NCI-H146 (cell line): ENCODE measurements at regions not wholly inside any gene's neighbourhood (a gene's known extent, or its start where the extent isn't known, plus 50 kb on each side); places are given as distances from the start of the nearest gene placed in this dataset.
A peak's percentile ranks its signal among the peaks of the same experiment; 100 is the strongest.

ENCODE experiments used
- DNase-seq: peaks from one replicate; lab custom pipeline; 2025; lab: John Stamatoyannopoulos, UW

DNA sequence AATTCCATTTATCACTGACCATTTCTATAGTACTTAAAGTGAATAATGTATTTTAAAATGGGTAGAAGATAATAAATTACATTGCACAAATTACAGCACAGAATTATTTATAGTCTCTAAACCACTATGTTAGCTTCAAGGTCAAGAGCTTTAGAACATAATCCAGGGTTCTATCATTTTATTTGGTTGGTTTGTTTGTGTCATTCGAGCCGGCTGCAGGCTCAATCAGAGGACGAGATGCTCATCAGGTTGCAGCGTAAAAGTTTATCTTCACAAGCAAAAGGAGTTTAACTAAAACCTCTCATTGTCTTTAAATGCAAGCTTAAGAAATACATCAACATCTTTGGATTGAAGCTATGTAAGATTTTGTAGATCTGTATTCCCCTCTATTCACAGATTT lies 523.8 kb downstream of the EFNA5 start:
- no peak for DNase-seq

GRCh38 chr5:107135391-107135790 lies 535.3 kb downstream of the EFNA5 start:
- no peak for DNase-seq

GRCh38 chr5:107134931-107135330 lies 535.8 kb downstream of the EFNA5 start:
- no peak for DNase-seq

GRCh38 chr5:107129051-107129450 lies 541.7 kb downstream of the EFNA5 start:
- DNase-seq: no peak

GRCh38 chr5:107127878-107128277 lies 542.9 kb downstream of the EFNA5 start:
- no peak for DNase-seq

GRCh38 chr5:107126341-107126740 lies 544.4 kb downstream of the EFNA5 start:
- no peak for DNase-seq

DNA sequence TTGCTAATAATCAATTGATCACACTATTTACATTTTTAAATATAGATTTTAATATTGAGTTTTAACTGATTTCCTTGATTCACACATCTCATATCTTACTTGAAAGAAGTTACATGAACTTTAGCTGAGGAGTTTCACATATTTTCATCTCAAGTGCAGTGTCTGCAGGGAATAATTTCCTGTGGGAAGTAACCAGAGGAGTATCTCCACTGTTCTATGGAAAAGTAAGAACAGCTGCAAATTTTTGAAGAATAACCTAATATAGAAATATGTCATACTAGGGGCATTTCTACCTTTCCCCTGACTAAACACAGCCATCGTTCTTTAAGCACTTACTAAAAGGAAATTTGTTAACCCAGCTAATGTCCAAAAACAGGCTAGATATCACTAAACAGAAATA lies 546.4 kb downstream of the EFNA5 start:
- no peak for DNase-seq

DNA sequence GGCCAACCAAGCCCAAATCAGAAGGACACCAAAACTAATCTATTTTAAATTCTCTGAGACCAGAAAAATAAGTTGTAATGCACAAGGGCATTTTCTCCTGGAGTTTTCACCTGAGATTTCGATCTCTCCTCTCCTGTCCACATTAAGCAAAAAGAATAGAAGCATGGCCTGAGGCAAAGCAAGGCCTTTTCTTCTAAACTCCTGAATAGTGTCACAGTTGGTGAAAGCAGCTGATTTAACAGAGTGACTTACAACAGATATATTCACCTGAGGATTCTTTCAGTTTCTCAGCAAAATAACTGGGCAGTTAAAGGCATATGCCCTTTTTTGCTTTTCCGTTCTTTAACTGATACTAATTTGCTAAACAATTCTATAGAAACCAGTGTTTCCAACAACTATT lies 547.7 kb downstream of the EFNA5 start:
- no peak for DNase-seq

GRCh38 chr5:107121793-107122519 lies 548.8 kb downstream of the EFNA5 start:
- DNase-seq: no peak

DNA sequence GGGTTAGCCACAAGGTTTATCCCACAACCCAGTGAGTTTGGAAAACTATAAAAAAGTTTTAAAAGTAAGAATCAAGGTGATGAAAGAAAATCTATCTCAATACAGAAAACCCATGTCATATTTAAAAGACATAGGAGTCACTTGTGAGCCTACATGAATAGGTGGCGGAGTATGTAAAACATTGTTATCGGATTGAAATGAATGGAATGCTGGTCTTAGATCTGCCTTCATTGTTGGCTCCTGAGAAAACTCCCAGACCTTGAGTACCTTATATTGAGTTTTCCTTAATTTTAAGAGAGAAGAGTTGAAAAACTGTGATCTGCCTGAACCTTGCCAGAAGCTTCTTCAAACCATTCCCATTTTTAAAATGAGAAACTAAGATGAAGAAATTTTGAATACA lies 551.1 kb downstream of the EFNA5 start:
- DNase-seq: no peak

DNA sequence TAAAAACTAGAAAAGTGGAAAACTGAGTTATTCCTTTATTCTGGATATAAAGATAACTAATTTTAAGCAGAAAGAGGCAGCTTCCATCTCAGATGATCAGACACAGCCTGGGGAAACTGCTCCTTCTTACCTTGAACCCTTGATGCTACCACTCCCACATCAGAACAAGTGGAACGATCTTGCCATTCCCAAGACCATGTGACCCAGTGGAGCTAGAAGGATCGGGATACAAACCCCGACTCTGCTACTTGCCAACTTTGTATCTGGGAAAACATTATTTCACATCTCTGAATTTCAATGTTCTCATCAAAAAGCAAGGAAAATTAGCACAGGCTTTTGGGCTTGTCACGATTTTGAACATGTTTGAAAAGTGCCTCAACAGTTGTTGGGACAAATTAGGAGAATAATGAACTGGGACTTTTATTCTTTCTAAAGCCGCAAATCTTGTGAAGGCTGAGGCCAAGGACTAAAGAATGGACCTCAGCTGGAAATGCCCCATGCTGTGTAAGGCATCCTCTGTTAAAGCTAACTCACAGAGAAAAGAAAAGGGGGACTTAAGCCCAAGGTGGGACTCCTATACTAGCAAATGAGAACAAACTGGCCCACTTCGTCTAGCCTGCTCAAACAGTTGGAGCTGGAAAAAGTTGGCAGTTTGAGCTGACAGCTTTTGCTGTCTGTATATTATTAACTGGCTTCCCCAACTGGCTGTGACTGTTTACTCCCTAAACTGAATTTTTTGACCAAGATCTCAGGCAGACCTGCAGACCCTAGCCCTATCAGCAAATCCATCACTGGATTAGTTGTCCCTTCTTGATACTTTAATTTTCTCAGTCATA lies 552.3 kb downstream of the EFNA5 start:
- DNase-seq: no peak

DNA sequence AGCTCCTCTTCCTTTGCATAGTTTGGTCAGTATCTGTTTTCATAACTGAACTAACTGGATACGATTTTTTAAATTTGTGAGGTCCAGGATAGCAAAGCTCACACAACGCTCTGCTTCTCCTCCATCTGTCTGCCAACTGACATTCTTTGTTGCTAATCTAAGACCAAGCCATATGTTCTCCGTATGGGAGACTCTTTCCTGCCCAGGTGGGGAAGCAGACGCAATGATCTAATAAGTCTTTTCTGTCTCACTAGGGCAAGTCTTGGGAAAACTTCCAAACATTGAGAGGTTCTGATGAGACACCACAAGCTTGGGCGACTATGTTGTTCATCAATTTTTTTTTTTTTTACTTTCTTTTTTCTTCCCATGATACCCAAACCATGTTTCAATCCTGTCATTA lies 558.5 kb downstream of the EFNA5 start:
- DNase-seq: no peak

DNA sequence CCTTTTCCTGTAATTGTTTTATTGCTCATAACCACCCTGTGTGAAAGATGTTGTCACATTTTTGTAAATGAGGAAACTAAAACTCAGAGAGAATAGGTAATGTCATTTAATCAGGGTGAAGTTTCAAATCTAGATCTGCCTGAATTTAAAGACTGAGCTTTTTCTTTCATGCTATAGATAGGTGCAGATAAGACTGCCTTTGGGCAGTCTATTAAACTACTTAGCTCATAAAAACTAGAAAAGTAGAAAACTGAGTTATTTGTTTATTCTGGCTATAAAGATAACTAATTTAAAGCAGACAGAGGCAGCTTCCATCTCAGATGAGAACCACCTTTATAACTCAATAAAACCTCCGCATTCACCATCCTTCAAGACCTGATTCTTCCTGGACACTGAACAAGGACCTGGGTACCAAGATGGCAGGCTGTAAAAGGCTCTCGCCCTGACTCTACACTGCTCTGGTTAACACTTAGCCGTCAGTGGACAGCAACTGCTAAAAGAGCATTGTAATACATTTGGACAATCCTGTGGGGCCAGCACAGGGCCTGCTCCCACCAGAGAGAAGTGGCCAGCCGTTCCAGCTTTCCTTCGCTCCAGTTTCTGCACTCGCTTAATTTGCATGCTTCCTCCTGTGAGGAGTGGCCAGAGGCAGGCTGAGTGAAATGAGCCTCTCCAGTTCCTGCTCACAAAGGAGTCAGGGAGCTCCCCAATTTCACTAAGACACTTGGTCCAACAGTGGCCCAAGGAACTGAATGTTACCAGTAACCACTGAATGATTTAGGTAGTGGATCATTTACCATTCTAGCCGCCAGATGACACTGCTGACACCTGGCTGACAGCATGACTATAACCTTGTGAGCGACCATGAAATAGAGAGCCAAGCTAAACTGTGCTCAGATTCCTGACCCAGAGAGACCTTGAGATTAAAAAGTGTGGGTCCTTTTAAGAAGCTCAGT lies 566.4 kb downstream of the EFNA5 start:
- no peak for DNase-seq

DNA sequence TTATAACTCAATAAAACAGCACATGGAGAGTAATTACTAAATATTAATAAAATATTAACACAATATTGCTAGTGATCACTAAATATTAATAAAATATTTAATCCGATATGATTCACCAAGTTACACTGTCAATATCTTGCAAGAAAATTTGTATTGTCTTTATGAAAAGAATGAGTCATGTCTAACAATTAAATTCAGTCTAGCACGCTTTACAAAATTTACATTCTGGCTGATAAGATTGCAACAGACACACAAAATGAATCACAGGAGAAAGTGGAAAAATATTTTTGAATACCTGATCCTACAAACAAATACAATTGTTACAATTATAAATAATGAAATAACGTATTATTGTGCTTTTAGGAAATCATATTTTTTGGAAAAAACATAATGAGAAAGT lies 567.2 kb downstream of the EFNA5 start:
- no peak for DNase-seq

GRCh38 chr5:107100121-107100520 lies 570.6 kb downstream of the EFNA5 start:
- no peak for DNase-seq

GRCh38 chr5:107099506-107099905 lies 571.2 kb downstream of the EFNA5 start:
- no peak for DNase-seq

GRCh38 chr5:107092695-107093094 lies 578.0 kb downstream of the EFNA5 start:
- no peak for DNase-seq

- peak; percentile 29 for DNase-seq
Observed at GRCh38 chr5:107090506-107090905, 580.2 kb downstream of the EFNA5 start.

- no peak for DNase-seq
Observed at GRCh38 chr5:107088907-107089306, 581.8 kb downstream of the EFNA5 start.

DNA sequence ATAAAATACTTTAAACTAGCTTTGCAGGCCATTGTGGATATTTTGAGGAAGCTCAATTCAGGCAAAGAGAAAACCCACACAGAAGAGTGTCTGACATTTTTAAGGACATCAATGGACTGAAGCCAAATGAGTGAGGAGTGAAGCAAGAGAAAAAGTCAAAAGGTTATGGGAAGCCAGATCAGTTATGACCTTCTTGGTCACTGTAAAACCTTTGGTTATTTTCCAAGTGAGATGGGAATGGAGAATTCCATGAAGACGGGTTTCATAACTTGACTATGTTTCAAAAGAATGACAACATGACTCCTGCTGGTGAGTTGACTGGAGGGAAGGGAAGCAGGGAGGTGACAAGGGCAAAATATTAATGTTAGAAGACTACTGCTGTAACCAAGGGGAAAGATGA lies 585.2 kb downstream of the EFNA5 start:
- no peak for DNase-seq

- no peak for DNase-seq
Observed at GRCh38 chr5:107074996-107075395, 595.7 kb downstream of the EFNA5 start.

GRCh38 chr5:107072967-107073366 lies 597.8 kb downstream of the EFNA5 start:
- no peak for DNase-seq
